Mucosa of rectum (tissue), 2 donors: ENCODE measurements at regions not wholly inside any gene's neighbourhood (a gene's known extent, or its start where the extent isn't known, plus 50 kb on each side); places are given as distances from the start of the nearest gene placed in this dataset.

Experiments
- H3K27ac ChIP-seq, 2 donors: one replicate each; pipeline ENCODE4 v1.7.0; 2013; ENCODE audit warnings: inconsistent platforms in 2 of 2, low read depth in 2 of 2, low read length in 2 of 2
- H3K27me3 ChIP-seq, 2 donors: one replicate each; pipeline ENCODE4 v1.7.0; 2013; ENCODE audit warnings: low read length in 2 of 2; ENCODE audit not compliant: control insufficient read depth in 2 of 2, insufficient read depth in 2 of 2
- H3K36me3 ChIP-seq, 2 donors: one replicate each; pipeline ENCODE4 v1.7.0; 2013; ENCODE audit warnings: low read length in 2 of 2; ENCODE audit not compliant: control insufficient read depth in 2 of 2, insufficient read depth in 2 of 2
- H3K4me1 ChIP-seq, 2 donors: one replicate each; pipeline ENCODE4 v1.7.0; 2013; ENCODE audit warnings: low read length in 2 of 2, mild to moderate bottlenecking in 1 of 2; ENCODE audit not compliant: control insufficient read depth in 2 of 2, insufficient read depth in 2 of 2
- H3K4me3 ChIP-seq, 2 donors: one replicate each; pipeline ENCODE4 v1.7.0; 2013; ENCODE audit warnings: low read length in 2 of 2
- H3K9ac ChIP-seq, 2 donors: one replicate each; pipeline ENCODE4 v1.7.0; 2013; ENCODE audit warnings: low read length in 2 of 2, low read depth in 1 of 2, mild to moderate bottlenecking in 1 of 2
- H3K9me3 ChIP-seq, 2 donors: one replicate each; pipeline ENCODE4 v1.7.0; 2013; ENCODE audit warnings: low read length in 2 of 2; ENCODE audit not compliant: control insufficient read depth in 2 of 2
- donor health status: healthy.
- donor health status: Normal muscosa, but diverticular disease.

DNA sequence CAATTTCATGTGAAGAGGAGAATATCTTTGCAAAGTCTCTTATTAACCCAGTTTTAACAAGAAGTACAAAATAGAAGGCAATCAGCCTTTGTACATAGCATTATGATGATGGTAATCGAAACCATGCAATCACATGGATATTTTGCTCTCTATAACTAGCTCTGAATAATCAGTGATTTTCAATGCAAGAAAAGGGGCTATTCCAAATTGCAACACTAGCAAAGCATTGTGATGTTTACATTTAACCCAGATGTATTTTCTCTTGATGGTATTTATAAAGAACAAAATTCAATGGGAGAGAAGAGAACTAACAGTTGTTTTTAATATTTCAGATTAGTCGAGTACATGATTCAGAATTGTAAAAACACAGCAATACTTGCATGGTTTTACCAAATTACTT lies 437.5 kb upstream of the DMAC1 start:
- no peaks in the 10 kb centered on the region for H3K36me3 ChIP-seq
- H3K9me3 ChIP-seq = no peaks in the 10 kb centered on the region
- H3K4me3 ChIP-seq = no peak overlapping the region
- H3K9ac ChIP-seq = no peak overlapping the region
- H3K27ac ChIP-seq = no peak overlapping the region
- H3K27me3 ChIP-seq = no peaks in the 10 kb centered on the region
- no peaks in the 10 kb centered on the region for H3K4me1 ChIP-seq

DNA sequence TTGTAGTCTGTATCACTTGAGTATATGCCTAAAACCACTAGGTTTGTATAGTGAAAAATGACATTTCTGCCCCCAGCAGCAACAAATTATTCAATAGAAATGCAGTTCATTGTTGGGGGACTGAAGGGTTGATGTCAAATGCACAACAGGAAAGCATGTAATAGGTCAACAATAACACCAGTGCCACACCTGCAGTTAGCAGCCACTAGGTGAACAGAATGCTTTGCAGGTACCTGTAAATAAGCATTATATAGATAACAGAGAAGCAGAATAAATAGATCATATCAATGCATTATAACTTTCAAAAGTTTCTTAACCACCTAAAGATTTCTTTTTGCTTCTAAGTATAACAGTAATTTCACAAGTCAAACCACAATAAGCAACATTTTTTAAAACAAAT lies 435.9 kb upstream of the DMAC1 start:
- H3K4me3 ChIP-seq = no peak overlapping the region
- no peaks in the 10 kb centered on the region for H3K36me3 ChIP-seq
- no peaks in the 10 kb centered on the region for H3K27me3 ChIP-seq
- no peak overlapping the region for H3K9ac ChIP-seq
- no peaks in the 10 kb centered on the region for H3K9me3 ChIP-seq
- H3K4me1 ChIP-seq = no peaks in the 10 kb centered on the region
- no peak overlapping the region for H3K27ac ChIP-seq

GRCh38 chr9:8234316-8234715 lies 434.7 kb upstream of the DMAC1 start:
- Histone ChIP-seq H3K9ac (no peak overlapping the region), H3K27me3 (no peaks in the 10 kb centered on the region), H3K9me3 (no peaks in the 10 kb centered on the region), H3K27ac (no peak overlapping the region), H3K36me3 (no peaks in the 10 kb centered on the region), H3K4me3 (no peak overlapping the region), H3K4me1 (no peaks in the 10 kb centered on the region)

GRCh38 chr9:8232726-8233125 lies 433.1 kb upstream of the DMAC1 start:
- Histone ChIP-seq H3K27me3 (no peaks in the 10 kb centered on the region), H3K27ac (no peak overlapping the region), H3K4me1 (no peaks in the 10 kb centered on the region), H3K9me3 (no peaks in the 10 kb centered on the region), H3K36me3 (no peaks in the 10 kb centered on the region), H3K9ac (no peak overlapping the region), H3K4me3 (no peak overlapping the region)

- Histone ChIP-seq H3K27me3 (no peaks in the 10 kb centered on the region), H3K9ac (no peak overlapping the region), H3K36me3 (no peaks in the 10 kb centered on the region), H3K9me3 (no peaks in the 10 kb centered on the region), H3K4me3 (no peak overlapping the region), H3K27ac (no peak overlapping the region), H3K4me1 (no peaks in the 10 kb centered on the region)
Observed at GRCh38 chr9:8229226-8229625, 429.6 kb upstream of the DMAC1 start.

- Histone ChIP-seq H3K9ac (no peak overlapping the region), H3K36me3 (no peaks in the 10 kb centered on the region), H3K27me3 (no peaks in the 10 kb centered on the region), H3K9me3 (no peaks in the 10 kb centered on the region), H3K4me1 (no peaks in the 10 kb centered on the region), H3K27ac (no peak overlapping the region), H3K4me3 (no peak overlapping the region)
Observed at GRCh38 chr9:8224381-8224801, 424.8 kb upstream of the DMAC1 start.

GRCh38 chr9:8223861-8224260 lies 424.3 kb upstream of the DMAC1 start:
- H3K4me3 ChIP-seq = no peak overlapping the region
- H3K27ac ChIP-seq = no peak overlapping the region
- no peaks in the 10 kb centered on the region for H3K4me1 ChIP-seq
- H3K27me3 ChIP-seq = no peaks in the 10 kb centered on the region
- no peak overlapping the region for H3K9ac ChIP-seq
- no peaks in the 10 kb centered on the region for H3K9me3 ChIP-seq
- H3K36me3 ChIP-seq = no peaks in the 10 kb centered on the region

DNA sequence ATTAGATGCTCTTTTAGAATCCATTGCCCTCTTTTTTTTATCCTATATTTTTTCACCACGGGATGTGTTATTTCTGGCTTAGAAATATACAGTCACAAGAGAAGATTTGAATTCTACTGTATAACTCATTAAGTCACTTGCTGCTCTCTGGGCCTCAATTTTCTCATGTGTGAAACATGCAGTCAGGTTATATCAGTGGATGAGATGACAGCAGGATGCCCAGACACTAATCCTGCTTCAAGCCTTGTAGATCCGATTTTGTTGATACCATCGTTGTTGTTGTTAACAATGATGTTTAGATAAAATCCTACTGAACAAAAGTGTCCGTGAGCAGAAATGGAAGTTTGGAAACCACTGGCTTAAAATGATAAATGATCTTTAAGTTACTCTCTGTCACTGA lies 421.9 kb upstream of the DMAC1 start:
- H3K27me3 ChIP-seq = no peaks in the 10 kb centered on the region
- no peak overlapping the region for H3K4me3 ChIP-seq
- H3K36me3 ChIP-seq = no peaks in the 10 kb centered on the region
- H3K4me1 ChIP-seq = no peaks in the 10 kb centered on the region
- H3K9ac ChIP-seq = no peak overlapping the region
- no peak overlapping the region for H3K27ac ChIP-seq
- no peaks in the 10 kb centered on the region for H3K9me3 ChIP-seq

DNA sequence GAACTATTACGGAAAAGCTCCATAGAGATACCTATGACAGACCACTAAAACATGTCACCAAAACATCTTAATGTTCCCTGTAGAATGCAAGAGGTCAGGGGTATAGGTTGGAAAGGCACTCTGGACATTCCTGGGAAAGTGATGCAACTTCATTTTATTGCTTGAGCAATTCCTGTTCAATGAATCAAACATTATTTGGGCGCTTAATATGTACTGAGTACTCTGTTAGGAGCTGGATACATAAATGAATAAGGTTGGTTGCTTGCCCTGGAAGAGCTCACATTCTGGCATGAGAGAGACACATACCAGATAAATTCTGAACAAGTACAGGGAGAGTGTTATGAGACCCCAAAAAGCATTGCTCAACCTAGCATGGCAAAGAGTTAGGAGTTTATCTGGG lies 408.9 kb upstream of the DMAC1 start:
- H3K27ac ChIP-seq = no peak overlapping the region
- no peak overlapping the region for H3K9ac ChIP-seq
- H3K4me1 ChIP-seq = no peaks in the 10 kb centered on the region
- no peak overlapping the region for H3K4me3 ChIP-seq
- H3K36me3 ChIP-seq = no peaks in the 10 kb centered on the region
- H3K9me3 ChIP-seq = no peaks in the 10 kb centered on the region
- H3K27me3 ChIP-seq = no peaks in the 10 kb centered on the region

GRCh38 chr9:8207596-8207995 lies 408.0 kb upstream of the DMAC1 start:
- H3K27me3 ChIP-seq = no peaks in the 10 kb centered on the region
- H3K4me1 ChIP-seq = no peaks in the 10 kb centered on the region
- no peak overlapping the region for H3K27ac ChIP-seq
- H3K9me3 ChIP-seq = no peaks in the 10 kb centered on the region
- H3K36me3 ChIP-seq = no peaks in the 10 kb centered on the region
- no peak overlapping the region for H3K9ac ChIP-seq
- no peak overlapping the region for H3K4me3 ChIP-seq

GRCh38 chr9:8206720-8207119 lies 407.1 kb upstream of the DMAC1 start:
- Histone ChIP-seq H3K4me3 (no peak overlapping the region), H3K27ac (no peak overlapping the region), H3K9me3 (no peaks in the 10 kb centered on the region), H3K27me3 (no peaks in the 10 kb centered on the region), H3K36me3 (no peaks in the 10 kb centered on the region), H3K9ac (no peak overlapping the region), H3K4me1 (no peaks in the 10 kb centered on the region)
